GM21390 (cell line): ENCODE measurements at regions not wholly inside any gene's neighbourhood (a gene's known extent, or its start where the extent isn't known, plus 50 kb on each side); places are given as distances from the start of the nearest gene placed in this dataset.

Experiments
- ATAC-seq: cut with Tn5 transposase; IDR thresholded peaks from one replicate; pipeline ENCODE4 v1.9.1; 2021; ENCODE audit not compliant: unreplicated experiment

GRCh38 chr7:25653384-25653783, 425.1 kb upstream of the NPVF start:
- no peak for ATAC-seq

GRCh38 chr7:25656071-25656470, 427.8 kb upstream of the NPVF start:
- no peak for ATAC-seq

- ATAC-seq = no peak
Observed at GRCh38 chr7:25656581-25657026, 428.3 kb upstream of the NPVF start.

GRCh38 chr7:25658375-25658774, 430.1 kb upstream of the NPVF start:
- ATAC-seq = no peak

- no peak for ATAC-seq
Observed at GRCh38 chr7:25659841-25660240, 431.6 kb upstream of the NPVF start.

GRCh38 chr7:25662841-25663800, 434.8 kb upstream of the NPVF start:
- no peak for ATAC-seq

GRCh38 chr7:25663877-25664276, 435.6 kb upstream of the NPVF start:
- no peak for ATAC-seq

- ATAC-seq = peak; percentile 73
Observed at GRCh38 chr7:25664593-25664992, 436.3 kb upstream of the NPVF start.

GRCh38 chr7:25665374-25665773, 437.1 kb upstream of the NPVF start:
- ATAC-seq = no peak

- ATAC-seq = no peak
Observed at GRCh38 chr7:25665903-25666670, 437.8 kb upstream of the NPVF start.

GRCh38 chr7:25666671-25667060, 438.4 kb upstream of the NPVF start:
- no peak for ATAC-seq

- ATAC-seq = no peak
Observed at GRCh38 chr7:25669281-25669781, 441.0 kb upstream of the NPVF start.

- ATAC-seq = no peak
Observed at GRCh38 chr7:25669961-25670841, 441.9 kb upstream of the NPVF start.

- ATAC-seq = no peak
Observed at GRCh38 chr7:25671111-25671510, 442.8 kb upstream of the NPVF start.

GRCh38 chr7:25672496-25672895, 444.2 kb upstream of the NPVF start:
- ATAC-seq = no peak

GRCh38 chr7:25675789-25676474, 447.6 kb upstream of the NPVF start:
- ATAC-seq = no peak

GRCh38 chr7:25677595-25677994, 449.3 kb upstream of the NPVF start:
- ATAC-seq = no peak

GRCh38 chr7:25678215-25678614, 449.9 kb upstream of the NPVF start:
- no peak for ATAC-seq

GRCh38 chr7:25680636-25681035, 452.4 kb upstream of the NPVF start:
- no peak for ATAC-seq

GRCh38 chr7:25684360-25684759, 456.1 kb upstream of the NPVF start:
- ATAC-seq = no peak
